Inferior parietal cortex (tissue), 1 donor: ENCODE measurements at regions not wholly inside any gene's neighbourhood (a gene's known extent, or its start where the extent isn't known, plus 50 kb on each side); places are given as distances from the start of the nearest gene placed in this dataset.

Source experiments
- DNase-seq: peaks from one replicate; pipeline ENCODE4 v3.0.0-alpha.2; 2016; ENCODE audit errors: extremely low spot score

- no peak for DNase-seq
Measured at GRCh38 chr2:121018136-121019061, 266.6 kb downstream of the TFCP2L1 start.

- DNase-seq, result no peak
Measured at GRCh38 chr2:121019071-121019470, 265.9 kb downstream of the TFCP2L1 start.

DNA sequence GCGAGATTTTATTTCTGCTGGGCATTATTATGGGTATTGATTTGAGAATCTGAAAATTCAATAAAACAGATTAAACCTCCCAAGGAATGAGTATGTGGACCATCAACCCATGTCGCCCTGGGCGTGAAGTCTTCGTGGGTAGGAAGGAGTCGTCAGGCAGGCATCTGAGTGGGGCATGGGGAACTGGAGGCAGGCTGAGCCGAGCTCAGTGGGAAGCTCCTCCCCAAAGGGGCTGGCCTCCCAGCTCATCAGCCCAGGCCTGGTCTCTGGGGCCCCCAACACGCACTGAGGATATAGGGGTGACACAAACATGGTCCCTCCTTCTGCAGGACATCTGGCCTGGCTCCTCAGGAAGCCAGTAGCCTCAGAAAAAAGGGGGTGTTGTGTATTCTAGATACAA is 265.2 kb downstream of the TFCP2L1 start:
- no peak for DNase-seq

DNA sequence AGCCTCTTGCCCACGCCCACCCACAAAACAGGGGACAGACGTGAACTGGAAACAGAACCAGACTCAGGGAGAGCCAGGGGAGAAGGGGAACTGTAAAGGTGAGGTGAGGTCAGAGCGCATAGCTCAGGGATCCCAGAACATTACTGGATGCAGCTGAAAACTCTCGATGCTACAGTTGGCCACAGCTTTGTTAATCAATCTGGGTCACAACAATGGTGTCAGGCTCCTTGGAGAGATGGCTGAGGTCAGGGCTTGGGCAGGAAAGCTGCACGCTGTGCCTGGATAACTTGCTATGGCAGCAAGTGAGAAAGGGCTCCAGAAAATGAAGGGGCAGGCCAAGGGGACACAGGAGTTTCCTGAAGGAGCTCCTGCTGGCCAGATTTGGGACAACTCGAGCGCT is 263.3 kb downstream of the TFCP2L1 start:
- no peak for DNase-seq

- DNase-seq, result no peak
Measured at GRCh38 chr2:121028577-121028976, 256.4 kb downstream of the TFCP2L1 start.

GRCh38 chr2:121030523-121030922 is 254.5 kb downstream of the TFCP2L1 start:
- no peak for DNase-seq

DNA sequence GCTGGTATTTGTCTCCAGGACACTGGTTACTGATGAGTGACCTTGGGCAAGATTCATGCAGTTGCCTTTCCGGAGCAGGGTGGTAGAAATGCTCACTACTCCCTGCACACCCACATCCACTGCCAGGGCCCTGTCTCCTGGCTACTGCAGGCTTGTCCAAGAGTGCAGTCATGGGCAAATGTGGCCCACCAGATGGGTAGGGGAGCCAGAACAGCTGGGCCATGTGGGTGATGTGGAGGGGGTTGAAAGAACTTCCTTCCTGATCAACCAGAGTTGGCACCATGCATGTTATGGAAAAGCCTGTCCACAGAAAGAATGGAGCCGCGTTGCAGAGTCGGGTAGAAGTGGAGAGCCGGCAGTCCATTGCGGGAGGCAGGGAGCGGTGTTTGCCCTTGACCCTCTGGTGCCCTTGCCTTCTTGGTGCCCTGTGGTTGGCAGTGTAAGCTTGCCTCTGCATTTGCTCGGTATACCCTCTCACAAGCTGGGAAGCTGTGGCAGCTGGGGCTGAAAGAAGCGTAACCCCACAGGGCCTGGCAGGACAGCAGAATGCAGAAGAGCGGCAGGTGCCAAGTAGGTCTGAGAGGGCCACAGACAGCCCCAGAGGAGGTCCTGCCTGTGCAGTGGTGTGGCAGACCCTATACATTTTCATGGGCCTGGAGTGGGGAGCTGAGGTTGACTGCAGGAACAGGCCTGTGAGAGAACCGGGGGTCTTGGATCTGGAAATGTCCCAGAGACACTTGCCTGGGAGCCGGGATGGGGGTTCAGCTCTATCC is 253.2 kb downstream of the TFCP2L1 start:
- DNase-seq, result no peak

DNA sequence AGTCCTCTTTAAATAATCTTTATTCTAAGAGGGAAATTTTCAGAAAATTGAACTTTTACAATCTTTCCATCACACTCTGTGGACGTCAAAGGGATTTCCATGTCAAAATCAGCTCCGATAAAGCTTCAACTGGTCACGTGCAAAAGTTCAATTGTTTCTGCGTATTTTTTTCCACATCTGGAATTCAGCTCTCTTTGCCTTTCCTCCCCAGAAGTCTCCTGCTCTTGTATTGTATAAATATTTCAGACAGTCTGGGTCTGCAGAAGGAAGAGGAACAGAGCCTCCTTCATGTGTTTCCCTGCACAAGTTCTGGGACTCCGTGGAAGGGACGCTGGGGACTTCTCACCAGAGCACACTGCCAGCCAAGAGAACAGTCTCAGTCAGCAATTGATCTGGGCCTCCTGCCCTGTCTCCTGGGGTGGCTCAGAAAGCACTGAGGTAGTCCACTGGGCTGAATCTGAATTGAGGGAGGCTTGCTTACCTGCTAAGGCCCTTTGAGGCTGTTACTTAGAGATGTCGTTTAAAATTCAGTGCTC is 251.5 kb downstream of the TFCP2L1 start:
- no peak for DNase-seq

DNA sequence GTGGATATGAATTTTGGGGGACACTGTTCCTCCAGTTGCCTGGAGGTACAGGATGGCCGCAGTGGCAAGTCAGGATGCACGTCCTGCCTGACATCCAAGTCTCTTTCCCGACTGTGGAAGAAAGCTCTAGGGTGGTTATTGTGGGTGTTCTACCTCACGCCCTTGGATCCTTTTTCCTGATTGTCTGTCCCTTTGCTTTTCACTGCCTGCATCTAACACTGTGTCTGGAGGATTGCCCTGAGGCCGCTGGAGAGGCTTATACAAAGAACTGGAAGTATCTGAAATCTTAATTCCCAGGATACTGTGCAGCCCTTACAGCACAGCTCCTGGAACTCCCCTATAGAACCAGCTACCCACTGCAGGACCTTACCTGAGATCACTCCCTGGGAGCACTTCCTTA is 250.5 kb downstream of the TFCP2L1 start:
- DNase-seq, result no peak

DNA sequence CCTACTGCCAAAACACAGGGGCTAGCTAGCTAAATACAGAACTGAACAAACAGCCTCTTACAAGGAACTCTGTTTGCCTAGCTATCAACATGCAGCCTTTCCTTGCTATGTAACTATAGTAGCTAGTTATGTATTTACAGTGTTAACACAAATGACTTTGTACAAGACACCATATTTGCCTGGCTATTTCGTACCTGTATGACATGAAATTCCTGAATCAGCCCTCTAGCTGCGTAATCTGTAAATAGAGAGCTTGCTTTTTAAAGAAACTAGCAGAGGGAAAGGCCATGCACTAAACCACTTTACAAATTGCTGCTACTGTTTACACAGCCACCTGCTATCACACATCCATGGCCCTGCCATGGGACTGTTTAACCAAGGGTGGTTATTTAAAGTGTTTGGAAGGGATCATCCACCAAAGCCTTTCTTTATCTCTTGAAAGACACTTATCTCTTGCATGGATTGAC is 248.7 kb downstream of the TFCP2L1 start:
- no peak for DNase-seq

GRCh38 chr2:121037480-121037879 is 247.5 kb downstream of the TFCP2L1 start:
- DNase-seq, result no peak

DNA sequence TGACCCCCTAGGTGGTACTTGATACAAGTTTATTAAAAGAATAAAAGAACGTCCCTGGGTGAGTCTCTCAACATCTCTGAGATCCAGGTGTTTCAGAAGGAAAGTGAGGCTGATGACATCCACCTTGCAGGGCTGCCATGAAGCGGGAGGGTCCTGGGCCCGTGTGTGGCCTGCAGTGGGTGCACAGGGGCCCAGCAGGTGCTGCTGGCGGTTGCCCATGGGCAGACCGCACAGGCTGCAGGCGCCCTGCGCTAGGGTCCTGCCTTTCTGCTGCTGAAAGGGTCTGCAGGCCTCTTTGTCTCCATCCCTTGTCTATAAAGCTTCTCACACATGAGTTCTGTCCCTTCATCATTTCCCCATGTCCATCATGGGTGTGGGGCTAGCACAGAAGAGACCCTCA is 247.0 kb downstream of the TFCP2L1 start:
- DNase-seq, result no peak

DNA sequence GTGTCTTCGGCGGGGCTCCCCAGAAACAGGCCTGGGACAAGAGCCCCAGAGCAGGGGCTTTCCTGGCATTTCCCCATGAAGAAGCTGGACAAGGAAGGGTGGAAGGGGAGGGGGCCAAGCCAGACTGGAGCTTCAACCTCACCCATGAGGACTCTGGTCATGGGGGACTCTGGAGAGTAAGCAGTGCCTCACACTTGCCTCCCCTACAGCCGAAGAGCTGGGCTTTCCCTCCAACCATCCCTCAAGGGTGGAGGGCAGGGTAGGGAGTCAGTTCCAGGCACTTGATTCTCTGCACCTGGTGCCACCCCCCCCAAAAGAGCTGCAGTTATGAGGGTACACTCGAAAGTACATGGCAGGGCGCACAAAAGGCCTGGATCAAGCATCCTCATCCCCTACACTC is 246.6 kb downstream of the TFCP2L1 start:
- DNase-seq, result no peak

GRCh38 chr2:121038891-121039616 is 245.9 kb downstream of the TFCP2L1 start:
- no peak for DNase-seq

GRCh38 chr2:121039679-121040078 is 245.3 kb downstream of the TFCP2L1 start:
- no peak for DNase-seq

- DNase-seq, result no peak
Measured at GRCh38 chr2:121041516-121041915, 243.5 kb downstream of the TFCP2L1 start.

DNA sequence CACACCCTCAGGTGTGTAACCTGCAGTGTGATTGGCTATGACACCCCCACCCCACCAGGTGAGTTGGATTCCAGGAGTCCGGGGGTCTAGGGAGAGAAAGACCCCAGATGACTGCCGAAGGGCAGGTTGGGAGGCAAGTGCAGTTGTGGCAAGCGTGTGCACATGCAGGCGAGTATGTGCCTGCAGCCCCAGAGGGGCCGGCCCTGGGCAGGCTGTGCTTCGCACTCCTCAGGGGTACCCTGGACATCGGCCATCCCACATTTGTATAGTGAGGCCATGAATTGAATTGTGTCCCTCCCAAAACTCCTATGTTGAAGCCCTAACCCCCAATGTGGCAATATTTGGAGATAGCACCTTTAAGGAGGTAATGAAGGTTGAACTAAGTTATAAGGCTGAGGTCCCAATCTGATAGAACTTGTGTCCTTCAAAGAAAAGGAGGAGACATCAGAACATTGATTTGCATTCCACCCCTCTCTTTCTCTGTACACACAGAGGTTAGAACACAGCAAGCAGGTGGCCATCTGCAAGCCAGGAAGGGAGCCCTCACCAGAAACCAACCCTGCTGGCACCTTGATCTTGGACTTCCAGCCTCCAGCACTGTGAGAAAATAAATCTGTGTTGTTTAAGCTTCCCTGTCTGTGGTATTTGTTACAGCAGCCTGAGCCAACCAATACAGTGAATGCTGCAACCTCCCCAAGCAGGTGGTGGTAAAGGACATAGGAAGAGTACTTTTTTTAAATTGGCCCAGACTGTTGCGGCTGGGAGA is 241.8 kb downstream of the TFCP2L1 start:
- DNase-seq, result no peak

- DNase-seq, result no peak
Measured at GRCh38 chr2:121043827-121044222, 241.2 kb downstream of the TFCP2L1 start.

DNA sequence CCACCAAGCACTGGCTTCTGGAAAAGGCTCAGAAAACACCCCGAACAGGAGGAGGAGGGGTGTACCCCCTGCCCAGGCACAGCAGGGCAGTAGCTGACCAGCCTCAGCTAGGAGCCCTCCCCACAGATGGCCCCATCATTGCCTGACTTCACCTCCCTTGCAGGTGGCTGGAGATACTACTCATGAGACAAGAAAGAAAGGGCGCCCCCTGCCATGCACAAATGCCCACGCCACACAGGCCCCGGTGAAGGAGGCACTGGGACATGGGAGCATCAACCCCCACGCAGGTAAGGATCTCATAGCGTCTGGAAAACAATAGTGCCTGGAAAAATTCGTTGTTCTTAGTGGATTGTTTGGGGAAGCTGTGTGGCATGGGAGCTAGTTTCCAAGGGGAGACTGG is 240.6 kb downstream of the TFCP2L1 start:
- DNase-seq, result no peak

- no peak for DNase-seq
Measured at GRCh38 chr2:121045245-121045644, 239.8 kb downstream of the TFCP2L1 start.

DNA sequence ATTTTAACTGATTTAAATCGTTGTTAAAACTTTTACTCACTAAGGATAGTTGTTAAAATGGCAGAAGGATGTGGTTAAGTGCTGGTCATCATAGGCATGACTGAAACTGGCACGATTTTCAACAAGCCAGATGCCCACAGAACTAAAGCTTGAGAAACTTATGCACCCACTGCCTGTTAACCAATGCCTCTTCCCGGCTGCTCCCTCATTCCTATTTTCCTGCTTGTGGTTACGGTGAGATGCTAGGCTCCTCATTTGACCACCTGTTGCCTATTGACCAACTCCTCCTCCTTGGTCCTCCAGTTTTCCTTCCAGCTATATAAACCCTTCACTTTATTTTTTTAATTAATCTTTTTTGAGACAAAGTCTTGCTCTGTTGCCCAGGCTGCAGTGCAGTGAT is 238.7 kb downstream of the TFCP2L1 start:
- no peak for DNase-seq
